Loucy (cell line): ENCODE measurements at regions not wholly inside any gene's neighbourhood (a gene's known extent, or its start where the extent isn't known, plus 50 kb on each side); places are given as distances from the start of the nearest gene placed in this dataset.

Experiments used
- EZH2phosphoT487 ChIP-seq: fragments of 200-600 bp; IDR thresholded peaks from 2 replicates; pipeline ENCODE4 v1.6.1; 2018; ENCODE audit warnings: antibody characterized with exemption, mild to moderate bottlenecking, moderate library complexity, borderline replicate concordance
- TF ChIP-seq, protein P1 (sequence below): fragments of 200-600 bp; sonication (generic); conservative IDR thresholded peaks from 2 replicates; pipeline ENCODE4 v1.5.1; 2014; ENCODE audit warnings: mild to moderate bottlenecking, antibody characterized with exemption, low read length

DNA sequence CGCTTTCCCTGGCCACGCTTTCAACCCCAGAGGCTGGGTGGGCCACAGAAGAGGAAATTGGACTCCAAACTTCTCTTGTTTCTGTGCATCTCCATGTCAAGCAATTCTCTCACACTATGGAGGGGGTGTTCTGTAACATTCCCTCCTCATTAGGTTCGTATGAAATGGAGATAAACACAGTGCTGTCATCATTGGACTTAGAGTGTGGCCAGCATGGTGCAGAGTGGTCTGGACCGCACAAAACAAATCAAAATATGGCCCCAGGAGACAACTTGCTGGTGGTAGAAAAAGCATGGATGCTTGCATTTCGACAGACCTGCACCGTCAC lies 655.2 kb downstream of the BNC2 start:
- TF ChIP-seq, protein P1, sequence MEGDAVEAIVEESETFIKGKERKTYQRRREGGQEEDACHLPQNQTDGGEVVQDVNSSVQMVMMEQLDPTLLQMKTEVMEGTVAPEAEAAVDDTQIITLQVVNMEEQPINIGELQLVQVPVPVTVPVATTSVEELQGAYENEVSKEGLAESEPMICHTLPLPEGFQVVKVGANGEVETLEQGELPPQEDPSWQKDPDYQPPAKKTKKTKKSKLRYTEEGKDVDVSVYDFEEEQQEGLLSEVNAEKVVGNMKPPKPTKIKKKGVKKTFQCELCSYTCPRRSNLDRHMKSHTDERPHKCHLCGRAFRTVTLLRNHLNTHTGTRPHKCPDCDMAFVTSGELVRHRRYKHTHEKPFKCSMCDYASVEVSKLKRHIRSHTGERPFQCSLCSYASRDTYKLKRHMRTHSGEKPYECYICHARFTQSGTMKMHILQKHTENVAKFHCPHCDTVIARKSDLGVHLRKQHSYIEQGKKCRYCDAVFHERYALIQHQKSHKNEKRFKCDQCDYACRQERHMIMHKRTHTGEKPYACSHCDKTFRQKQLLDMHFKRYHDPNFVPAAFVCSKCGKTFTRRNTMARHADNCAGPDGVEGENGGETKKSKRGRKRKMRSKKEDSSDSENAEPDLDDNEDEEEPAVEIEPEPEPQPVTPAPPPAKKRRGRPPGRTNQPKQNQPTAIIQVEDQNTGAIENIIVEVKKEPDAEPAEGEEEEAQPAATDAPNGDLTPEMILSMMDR = no peak
- no peak for TF ChIP-seq EZH2phosphoT487
